Sigmoid colon (tissue), 6 donors: ENCODE measurements at regions not wholly inside any gene's neighbourhood (a gene's known extent, or its start where the extent isn't known, plus 50 kb on each side); places are given as distances from the start of the nearest gene placed in this dataset.
"Not testable (repeated sequence)": the region's sequence is repeated elsewhere in the genome, so short reads cannot be mapped to it uniquely, and the experiment has no call there.

Source experiments
- DNase-seq: peaks from one replicate; pipeline ENCODE4 v3.0.0-alpha.2; 2019
- H3K27ac ChIP-seq, 4 donors: fragments of 200-600 bp; sonication (generic); one replicate each; pipeline ENCODE4 v1.5.1; 2016 to 2019; ENCODE audit warnings: mild to moderate bottlenecking in 1 of 4
- H3K27me3 ChIP-seq, 3 donors: fragments of 200-600 bp; sonication (generic); one replicate each; pipeline ENCODE4 v1.5.1; 2019; ENCODE audit warnings: mild to moderate bottlenecking in 1 of 3
- H3K36me3 ChIP-seq, 4 donors: fragments of 200-600 bp; sonication (generic); one replicate each; pipeline ENCODE4 v1.5.1; 2016 to 2019
- H3K4me1 ChIP-seq, 4 donors: fragments of 200-600 bp; sonication (generic); one replicate each; pipeline ENCODE4 v1.5.1; 2017 to 2019
- H3K4me3 ChIP-seq, 4 donors: fragments of 200-600 bp; sonication (generic); one replicate each; pipeline ENCODE4 v1.5.1; 2017 to 2019; ENCODE audit warnings: mild to moderate bottlenecking in 2 of 4, moderate library complexity in 1 of 4
- H3K9me3 ChIP-seq, 4 donors: fragments of 200-600 bp in 3 of 4; sonication (generic) in 3 of 4; one replicate each; pipeline versions ENCODE4 v1.5.1 to v1.6.1; 2013 to 2019
- EP300 ChIP-seq, 4 donors: sonication (generic); formaldehyde crosslinking; IDR thresholded peaks; one replicate each; pipeline ENCODE4 v1.6.1; 2017; ENCODE audit warnings: antibody characterized with exemption in 4 of 4
- POLR2A ChIP-seq, 2 donors: fragments of 450-650 bp; IDR thresholded peaks; one replicate each; pipeline ENCODE4 v1.6.1; 2016; ENCODE audit warnings: antibody characterized with exemption in 2 of 2, mild to moderate bottlenecking in 2 of 2, moderate library complexity in 2 of 2
- POLR2AphosphoS5 ChIP-seq, 4 donors: sonication (generic); formaldehyde crosslinking; IDR thresholded peaks; one replicate each; pipeline ENCODE4 v1.6.1; 2017; ENCODE audit warnings: antibody characterized with exemption in 4 of 4
- WGBS, 2 donors: extraction: QIAGEN DNeasy Blood & Tissue Kit; methylation state at CpG; one replicate each; pipeline ENCODE4 v1.1.7; 2013; 5-methylcytosine and 5-hydroxymethylcytosine counted together
- intact Hi-C: fragments of 100-400 bp; cut with DNase I; formaldehyde crosslinking; loops from one replicate; pipeline ENCODE4 v1.15.1; 2023
- TF ChIP-seq, protein P1 (sequence below), 4 experiments: fragments of 450-650 bp in 3 of 4; fragments of 200-600 bp in 1 of 4; IDR thresholded peaks; one replicate each; pipeline ENCODE4 v1.5.1; 2016 to 2019; ENCODE audit warnings: antibody characterized with exemption in 4 of 4, mild to moderate bottlenecking in 3 of 4, moderate library complexity in 2 of 4
- donor health status: healthy with polysubstance abuse.
- donor health status: healthy.

DNA sequence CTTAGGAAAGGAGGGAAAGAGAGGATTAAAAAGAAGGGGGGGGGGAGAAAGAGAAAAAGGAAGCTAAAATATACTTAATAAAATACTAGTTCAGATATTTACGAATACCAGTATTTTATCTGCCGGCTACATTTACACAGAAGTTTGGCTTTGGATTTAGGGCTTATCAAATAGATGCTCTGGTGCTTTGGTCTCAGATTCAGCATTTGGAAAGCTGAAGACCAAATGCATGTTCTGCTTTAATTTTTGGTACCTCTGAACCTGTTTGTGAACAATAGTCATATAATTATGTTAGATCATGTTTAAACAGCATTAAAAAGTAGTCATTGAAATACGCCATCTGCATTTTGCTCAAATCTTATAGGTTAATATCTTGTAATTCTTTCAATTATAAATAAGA, 786.0 kb upstream of the CITED2 start:
- intact Hi-C loops, result no loop called here
- no peaks in the 10 kb centered on the region for H3K27me3 ChIP-seq
- no peak overlapping the region for H3K27ac ChIP-seq
- no peaks in the 10 kb centered on the region for H3K36me3 ChIP-seq
- TF ChIP-seq POLR2A (IDR thresholded peaks at IDR 0.05) (no peak), POLR2AphosphoS5 (IDR thresholded peaks at IDR 0.05) (no peak), EP300 (IDR thresholded peaks at IDR 0.05) (no peak)
- TF ChIP-seq, protein P1, sequence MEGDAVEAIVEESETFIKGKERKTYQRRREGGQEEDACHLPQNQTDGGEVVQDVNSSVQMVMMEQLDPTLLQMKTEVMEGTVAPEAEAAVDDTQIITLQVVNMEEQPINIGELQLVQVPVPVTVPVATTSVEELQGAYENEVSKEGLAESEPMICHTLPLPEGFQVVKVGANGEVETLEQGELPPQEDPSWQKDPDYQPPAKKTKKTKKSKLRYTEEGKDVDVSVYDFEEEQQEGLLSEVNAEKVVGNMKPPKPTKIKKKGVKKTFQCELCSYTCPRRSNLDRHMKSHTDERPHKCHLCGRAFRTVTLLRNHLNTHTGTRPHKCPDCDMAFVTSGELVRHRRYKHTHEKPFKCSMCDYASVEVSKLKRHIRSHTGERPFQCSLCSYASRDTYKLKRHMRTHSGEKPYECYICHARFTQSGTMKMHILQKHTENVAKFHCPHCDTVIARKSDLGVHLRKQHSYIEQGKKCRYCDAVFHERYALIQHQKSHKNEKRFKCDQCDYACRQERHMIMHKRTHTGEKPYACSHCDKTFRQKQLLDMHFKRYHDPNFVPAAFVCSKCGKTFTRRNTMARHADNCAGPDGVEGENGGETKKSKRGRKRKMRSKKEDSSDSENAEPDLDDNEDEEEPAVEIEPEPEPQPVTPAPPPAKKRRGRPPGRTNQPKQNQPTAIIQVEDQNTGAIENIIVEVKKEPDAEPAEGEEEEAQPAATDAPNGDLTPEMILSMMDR (IDR thresholded peaks at IDR 0.05), result no peak
- H3K9me3 ChIP-seq, result no peaks in the 10 kb centered on the region
- WGBS, 2 donors, result 79 to 97% methylated on average over 3 of the region's 3 CpGs
- DNase-seq, result no peak
- H3K4me1 ChIP-seq, result no peaks in the 10 kb centered on the region
- H3K4me3 ChIP-seq, result no peak overlapping the region

DNA sequence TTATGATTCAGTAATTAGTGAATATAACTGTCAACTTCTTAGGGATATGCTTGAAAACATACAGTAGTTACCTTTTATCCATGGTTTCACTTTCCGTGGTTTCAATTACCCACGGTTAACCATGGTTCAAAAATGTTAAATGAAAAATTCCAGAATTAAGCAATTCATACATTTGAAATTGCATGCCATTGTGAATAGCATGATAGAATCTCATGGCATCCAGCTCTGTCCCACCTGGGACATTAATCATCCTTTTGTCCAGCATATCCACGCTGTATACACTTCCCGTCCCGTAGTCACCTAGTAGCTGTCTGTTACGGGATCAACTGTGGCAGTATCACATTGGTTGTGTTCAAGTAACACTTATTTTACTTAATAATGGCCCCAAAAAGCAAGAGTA, 781.7 kb upstream of the CITED2 start:
- no peak overlapping the region for H3K27ac ChIP-seq
- TF ChIP-seq POLR2AphosphoS5 (IDR thresholded peaks at IDR 0.05) (no peak), POLR2A (IDR thresholded peaks at IDR 0.05) (no peak), EP300 (IDR thresholded peaks at IDR 0.05) (no peak)
- TF ChIP-seq, protein P1 (IDR thresholded peaks at IDR 0.05), result no peak
- no peak for DNase-seq
- H3K9me3 ChIP-seq, result peaks cover 0 to 3% (median 0%) of the 10 kb centered on the region in 4 donors
- H3K4me1 ChIP-seq, result no peaks in the 10 kb centered on the region
- H3K27me3 ChIP-seq, result no peaks in the 10 kb centered on the region
- no peak overlapping the region for H3K4me3 ChIP-seq
- intact Hi-C loops, result no loop called here
- no peaks in the 10 kb centered on the region for H3K36me3 ChIP-seq
- WGBS, 2 donors, result 93 to 94% methylated on average over 6 of the region's 6 CpGs

DNA sequence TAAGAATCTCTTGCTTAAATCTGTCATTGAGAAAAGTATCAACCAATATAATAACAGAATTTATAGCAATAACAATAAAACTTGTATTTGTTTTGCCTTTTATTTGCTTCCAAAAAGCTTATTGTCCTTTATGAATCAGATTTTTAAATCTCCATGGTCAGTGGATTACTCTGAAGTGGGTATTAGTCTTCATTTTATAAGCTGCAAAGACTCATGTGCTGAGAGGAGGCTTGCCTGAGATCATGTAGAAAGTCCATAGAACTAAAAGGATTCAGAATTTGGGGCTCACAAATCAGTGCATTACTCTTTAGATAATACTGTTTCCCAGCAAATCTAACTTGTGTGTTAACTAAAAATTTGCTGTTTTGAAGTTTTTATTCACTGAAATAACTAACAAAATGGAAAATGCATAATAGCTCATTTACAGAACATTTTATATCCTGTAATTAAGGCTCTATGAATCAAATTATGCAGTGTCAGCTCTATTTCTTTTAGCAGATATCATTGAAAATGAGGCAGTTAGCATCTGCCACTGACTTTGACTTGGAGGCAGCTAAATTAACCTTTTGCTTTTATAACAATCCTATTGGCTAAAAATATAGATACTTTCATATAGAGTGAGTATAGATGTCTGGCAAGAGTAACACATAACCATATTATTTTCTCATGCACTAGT, 781.1 kb upstream of the CITED2 start:
- no peak for DNase-seq
- intact Hi-C loops, result no loop called here
- Histone ChIP-seq H3K9me3 (peaks cover 0 to 3% (median 0%) of the 10 kb centered on the region in 4 donors), H3K4me1 (no peaks in the 10 kb centered on the region), H3K4me3 (no peak overlapping the region), H3K27ac (no peak overlapping the region), H3K27me3 (no peaks in the 10 kb centered on the region), H3K36me3 (no peaks in the 10 kb centered on the region)
- TF ChIP-seq POLR2A (IDR thresholded peaks at IDR 0.05), result no peak
- TF ChIP-seq POLR2AphosphoS5 (IDR thresholded peaks at IDR 0.05), result no peak

DNA sequence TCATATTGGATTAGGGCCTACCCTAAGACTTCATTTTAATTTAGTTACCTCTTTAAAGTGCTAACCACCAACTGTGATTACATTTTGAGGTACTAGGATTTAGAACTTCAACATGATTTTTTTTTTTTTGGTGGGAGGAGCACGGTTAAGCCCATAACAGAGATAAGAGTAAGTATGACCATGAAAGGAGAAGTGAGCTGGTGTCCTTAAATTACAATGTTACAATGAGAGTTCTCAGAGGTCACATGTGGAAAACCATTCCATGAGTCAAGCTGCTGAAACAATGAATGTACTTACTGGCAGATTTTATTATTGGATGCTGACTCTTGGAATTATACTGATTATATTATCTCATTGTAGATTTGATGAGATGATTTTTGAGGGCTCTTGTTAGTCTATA, 779.3 kb upstream of the CITED2 start:
- Histone ChIP-seq H3K4me1 (no peaks in the 10 kb centered on the region), H3K27ac (no peak overlapping the region), H3K36me3 (no peaks in the 10 kb centered on the region), H3K27me3 (no peaks in the 10 kb centered on the region), H3K9me3 (peaks cover 0 to 3% (median 0%) of the 10 kb centered on the region in 4 donors), H3K4me3 (no peak overlapping the region)
- intact Hi-C loops, result no loop called here
- WGBS, 2 donors, result 88 to 91% methylated on average over 1 of the region's 1 CpG
- no peak for TF ChIP-seq POLR2AphosphoS5 (IDR thresholded peaks at IDR 0.05)
- TF ChIP-seq, protein P1 (IDR thresholded peaks at IDR 0.05), result no peak
- no peak for TF ChIP-seq EP300 (IDR thresholded peaks at IDR 0.05)
- no peak for TF ChIP-seq POLR2A (IDR thresholded peaks at IDR 0.05)
- DNase-seq, result no peak

DNA sequence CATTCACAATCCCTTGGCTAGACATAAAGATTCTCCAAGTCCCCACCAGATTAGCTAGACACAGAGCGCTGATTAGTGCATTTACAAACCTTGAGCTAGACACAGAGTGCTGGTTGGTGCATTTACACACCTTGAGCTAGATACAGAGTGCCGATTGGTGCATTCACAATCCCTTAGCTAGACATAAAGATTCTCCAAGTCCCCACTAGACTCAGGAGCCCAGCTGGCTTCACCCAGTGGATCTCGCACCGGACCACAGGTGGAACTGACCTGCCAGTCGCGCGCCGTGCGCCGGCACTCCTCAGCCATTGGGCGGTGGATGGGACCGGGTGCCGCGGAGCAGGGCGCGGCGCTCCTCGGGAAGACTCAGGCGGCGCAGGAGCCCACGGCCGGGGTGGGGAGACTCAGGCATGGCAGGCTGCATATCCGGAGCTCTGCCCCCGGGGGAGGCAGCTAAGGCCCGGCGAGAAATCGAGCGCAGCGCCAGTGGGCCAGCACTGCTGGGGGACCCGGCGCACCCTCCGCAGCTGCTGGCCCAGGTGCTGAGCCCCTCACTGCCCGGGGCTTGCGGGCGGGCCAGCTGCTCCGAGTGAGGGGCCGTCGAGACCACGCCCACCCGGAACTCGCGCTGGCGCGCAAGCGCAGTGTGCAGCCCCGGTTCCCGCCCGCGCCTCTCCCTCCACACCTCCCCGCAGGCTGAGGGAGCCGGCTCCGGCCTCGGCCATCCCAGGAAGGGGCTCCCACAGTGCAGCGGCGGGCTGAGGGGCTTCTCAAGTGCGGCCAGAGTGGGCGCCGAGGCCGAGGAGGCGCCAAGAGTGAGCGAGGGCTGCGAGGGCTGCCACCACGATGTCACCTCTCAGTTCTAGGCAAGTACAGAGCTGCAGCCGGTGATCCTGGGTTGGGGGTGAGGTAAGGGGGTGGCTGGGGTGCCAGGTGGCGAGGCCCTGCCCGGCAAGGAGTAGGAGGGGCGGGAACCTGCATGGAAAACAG, 773.7 kb upstream of the CITED2 start:
- DNase-seq, intact Hi-C loops, H3K27me3 ChIP-seq, H3K36me3 ChIP-seq, H3K9me3 ChIP-seq, H3K4me3 ChIP-seq, H3K4me1 ChIP-seq, H3K27ac ChIP-seq: not testable (repeated sequence)
- WGBS, 2 donors, result 96 to 97% methylated on average over 67 of the region's 67 CpGs
